ENCODE measurements at regions not wholly inside any gene's neighbourhood (a gene's known extent, or its start where the extent isn't known, plus 50 kb on each side); places are given as distances from the start of the nearest gene placed in this dataset.

- TF ChIP-seq CTCF (IDR thresholded peaks at IDR 0.05) (peak; percentile 23), EZH2 (IDR thresholded peaks at IDR 0.05; ENCODE audit: borderline replicate concordance, insufficient read depth, low read depth, low read length, poor library complexity, severe bottlenecking) (no peak)
- ChIA-PET CTCF (no interaction called here), POLR2A (no interaction called here)
- H3K9me3 Mint-ChIP-seq (ENCODE audit: insufficient read depth), result no peaks in the 10 kb centered on the region
- Histone ChIP-seq H3K79me2 (ENCODE audit: control insufficient read depth, insufficient read depth, low read length) (no peaks in the 10 kb centered on the region), H3K27me3 (replicated peaks in 1 of 4; ENCODE audit: control extremely low read depth in 1 of 4, control insufficient read depth in 3 of 4, insufficient read depth in 4 of 4, low read length in 3 of 4) (peaks cover 0 to 5% (median 0%) of the 10 kb centered on the region in 4 experiments), H4K20me1 (ENCODE audit: control insufficient read depth, insufficient read depth, low read length, poor library complexity, severe bottlenecking) (no peaks in the 10 kb centered on the region), H3K9ac (ENCODE audit: low read length) (no peak overlapping the region), H3K36me3 (replicated peaks in 1 of 2; ENCODE audit: control extremely low read depth in 1 of 2, control insufficient read depth in 1 of 2, extremely low read depth in 1 of 2, insufficient read depth in 2 of 2, low read length in 1 of 2) (no peaks in the 10 kb centered on the region), H3K4me2 (replicated peaks; ENCODE audit: low read depth, low read length, poor library complexity, severe bottlenecking) (no peak overlapping the region), H3K9me3 (ENCODE audit: control extremely low read depth in 1 of 3, control insufficient read depth in 2 of 3, insufficient read depth in 1 of 3, low read length in 2 of 3) (no peaks in the 10 kb centered on the region), H2AFZ (ENCODE audit: insufficient read depth, low read depth, low read length, poor library complexity, severe bottlenecking) (no peak overlapping the region), H3K4me1 (ENCODE audit: control insufficient read depth in 2 of 2, insufficient read depth in 2 of 2, low read length in 2 of 2) (no peaks in the 10 kb centered on the region), H3K27ac (ENCODE audit: low read length in 2 of 2) (no peak overlapping the region), H3K4me3 (ENCODE audit: control extremely low read depth in 1 of 5, extremely low read depth in 1 of 5, insufficient read depth in 1 of 5, low read depth in 2 of 5, low read length in 4 of 5) (no peak overlapping the region)
- DNase-seq (no peak), ATAC-seq (ENCODE audit: low read depth) (no peak)
- H3K27me3 Mint-ChIP-seq, result peaks cover 19% of the 10 kb centered on the region
- WGBS (ENCODE audit: insufficient coverage), result 100% methylated on average over 1 of the region's 6 CpGs
- intact Hi-C loops (cut with micrococcal nuclease), result no loop called here
- H3K27ac Mint-ChIP-seq, result no peak overlapping the region
- H3K4me1 Mint-ChIP-seq, result no peaks in the 10 kb centered on the region
- H3K4me3 Mint-ChIP-seq, result no peak overlapping the region
Measured at GRCh38 chr22:27163162-27164137, 506.1 kb downstream of the MIAT start.

- no peaks in the 10 kb centered on the region for H3K79me2 ChIP-seq (ENCODE audit: control insufficient read depth, insufficient read depth, low read length)
- Mint-ChIP-seq H3K27me3 (peaks cover 19% of the 10 kb centered on the region), H3K27ac (no peak overlapping the region), H3K9me3 (ENCODE audit: insufficient read depth) (no peaks in the 10 kb centered on the region), H3K4me3 (no peak overlapping the region), H3K4me1 (no peaks in the 10 kb centered on the region)
- TF ChIP-seq CTCF (IDR thresholded peaks at IDR 0.05) (no peak), EZH2 (IDR thresholded peaks at IDR 0.05; ENCODE audit: borderline replicate concordance, insufficient read depth, low read depth, low read length, poor library complexity, severe bottlenecking) (no peak)
- no peaks in the 10 kb centered on the region for H3K9me3 ChIP-seq (ENCODE audit: control extremely low read depth in 1 of 3, control insufficient read depth in 2 of 3, insufficient read depth in 1 of 3, low read length in 2 of 3)
- intact Hi-C loops (cut with micrococcal nuclease), result no loop called here
- no peaks in the 10 kb centered on the region for H3K4me1 ChIP-seq (ENCODE audit: control insufficient read depth in 2 of 2, insufficient read depth in 2 of 2, low read length in 2 of 2)
- POLR2A ChIA-PET, result no interaction called here
- H4K20me1 ChIP-seq (ENCODE audit: control insufficient read depth, insufficient read depth, low read length, poor library complexity, severe bottlenecking), result no peaks in the 10 kb centered on the region
- DNase-seq (no peak), ATAC-seq (ENCODE audit: low read depth) (no peak)
- no peak overlapping the region for H2AFZ ChIP-seq (ENCODE audit: insufficient read depth, low read depth, low read length, poor library complexity, severe bottlenecking)
- no peak overlapping the region for H3K4me2 ChIP-seq (replicated peaks; ENCODE audit: low read depth, low read length, poor library complexity, severe bottlenecking)
- H3K9ac ChIP-seq (ENCODE audit: low read length), result no peak overlapping the region
- WGBS (ENCODE audit: insufficient coverage), result 81% methylated on average over 5 of the region's 5 CpGs
- CTCF ChIA-PET, result no interaction called here
- peaks cover 0 to 5% (median 0%) of the 10 kb centered on the region in 4 experiments for H3K27me3 ChIP-seq (replicated peaks in 1 of 4; ENCODE audit: control extremely low read depth in 1 of 4, control insufficient read depth in 3 of 4, insufficient read depth in 4 of 4, low read length in 3 of 4)
- no peaks in the 10 kb centered on the region for H3K36me3 ChIP-seq (replicated peaks in 1 of 2; ENCODE audit: control extremely low read depth in 1 of 2, control insufficient read depth in 1 of 2, extremely low read depth in 1 of 2, insufficient read depth in 2 of 2, low read length in 1 of 2)
- no peak overlapping the region for H3K4me3 ChIP-seq (ENCODE audit: control extremely low read depth in 1 of 5, extremely low read depth in 1 of 5, insufficient read depth in 1 of 5, low read depth in 2 of 5, low read length in 4 of 5)
- no peak overlapping the region for H3K27ac ChIP-seq (ENCODE audit: low read length in 2 of 2)
Measured at GRCh38 chr22:27164781-27165503, 507.6 kb downstream of the MIAT start.
